HEK293T (cell line): ENCODE measurements at regions not wholly inside any gene's neighbourhood (a gene's known extent, or its start where the extent isn't known, plus 50 kb on each side); places are given as distances from the start of the nearest gene placed in this dataset.

Experiments
- BHLHE40 ChIP-seq: fragments of 450-650 bp; IDR thresholded peaks from 2 replicates; pipeline ENCODE4 v1.6.1; 2016; ENCODE audit warnings: mild to moderate bottlenecking, moderate library complexity, borderline replicate concordance
- ELF4 ChIP-seq: fragments of 450-650 bp; IDR thresholded peaks from 2 replicates; pipeline ENCODE4 v1.6.1; 2017; ENCODE audit warnings: antibody characterized with exemption
- FOXA1 ChIP-seq: fragments of 450-650 bp; IDR thresholded peaks from 2 replicates; pipeline ENCODE4 v1.6.1; 2016; ENCODE audit warnings: mild to moderate bottlenecking
- FOXM1 ChIP-seq: fragments of 450-650 bp; IDR thresholded peaks from 2 replicates; pipeline ENCODE4 v1.6.1; 2017; ENCODE audit warnings: mild to moderate bottlenecking, borderline replicate concordance
- HDGF ChIP-seq: fragments of 450-650 bp; IDR thresholded peaks from 2 replicates; pipeline ENCODE4 v1.6.1; 2017; ENCODE audit warnings: antibody characterized with exemption, borderline replicate concordance
- NFRKB ChIP-seq: fragments of 450-650 bp; IDR thresholded peaks from 2 replicates; pipeline ENCODE4 v1.6.1; 2016; ENCODE audit warnings: mild to moderate bottlenecking, moderate library complexity
- SP1 ChIP-seq: fragments of 450-650 bp; IDR thresholded peaks from 2 replicates; pipeline ENCODE4 v1.6.1; 2017

DNA sequence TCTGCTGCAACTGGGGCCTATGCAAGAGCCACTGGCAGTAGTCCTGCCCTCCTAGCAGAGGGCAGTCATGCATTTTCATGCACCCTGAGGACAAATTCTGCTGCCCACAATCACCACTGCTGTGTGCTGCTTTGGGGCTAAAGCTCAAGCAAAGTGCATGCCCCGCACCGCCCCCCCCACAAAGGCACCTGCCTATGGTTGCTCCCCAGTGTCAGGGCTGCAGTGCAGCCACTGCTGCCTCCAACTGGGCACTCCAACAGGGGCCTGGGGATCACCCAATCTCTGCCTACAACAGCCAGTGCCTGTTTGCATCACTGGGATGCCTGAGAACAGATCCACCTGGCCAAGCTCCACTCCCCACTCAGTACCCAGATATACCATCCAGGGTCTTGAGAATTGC lies 417.0 kb downstream of the HTR7 start:
- TF ChIP-seq NFRKB, result no peak
- TF ChIP-seq FOXM1, result no peak
- TF ChIP-seq HDGF, result no peak
- no peak for TF ChIP-seq SP1
- TF ChIP-seq ELF4, result no peak
- TF ChIP-seq BHLHE40, result no peak
- TF ChIP-seq FOXA1, result no peak
